SW480 (cell line): ENCODE measurements at regions not wholly inside any gene's neighbourhood (a gene's known extent, or its start where the extent isn't known, plus 50 kb on each side); places are given as distances from the start of the nearest gene placed in this dataset.

Experiments
- DNase-seq: peaks from one replicate; pipeline ENCODE4 v3.0.0-alpha.2; 2016; ENCODE audit warnings: low spot score

GRCh38 chr1:87926131-87926830, 597.6 kb downstream of the LMO4 start:
- DNase-seq, result no peak

- DNase-seq, result no peak
Observed at GRCh38 chr1:87926921-87927320, 598.2 kb downstream of the LMO4 start.

DNA sequence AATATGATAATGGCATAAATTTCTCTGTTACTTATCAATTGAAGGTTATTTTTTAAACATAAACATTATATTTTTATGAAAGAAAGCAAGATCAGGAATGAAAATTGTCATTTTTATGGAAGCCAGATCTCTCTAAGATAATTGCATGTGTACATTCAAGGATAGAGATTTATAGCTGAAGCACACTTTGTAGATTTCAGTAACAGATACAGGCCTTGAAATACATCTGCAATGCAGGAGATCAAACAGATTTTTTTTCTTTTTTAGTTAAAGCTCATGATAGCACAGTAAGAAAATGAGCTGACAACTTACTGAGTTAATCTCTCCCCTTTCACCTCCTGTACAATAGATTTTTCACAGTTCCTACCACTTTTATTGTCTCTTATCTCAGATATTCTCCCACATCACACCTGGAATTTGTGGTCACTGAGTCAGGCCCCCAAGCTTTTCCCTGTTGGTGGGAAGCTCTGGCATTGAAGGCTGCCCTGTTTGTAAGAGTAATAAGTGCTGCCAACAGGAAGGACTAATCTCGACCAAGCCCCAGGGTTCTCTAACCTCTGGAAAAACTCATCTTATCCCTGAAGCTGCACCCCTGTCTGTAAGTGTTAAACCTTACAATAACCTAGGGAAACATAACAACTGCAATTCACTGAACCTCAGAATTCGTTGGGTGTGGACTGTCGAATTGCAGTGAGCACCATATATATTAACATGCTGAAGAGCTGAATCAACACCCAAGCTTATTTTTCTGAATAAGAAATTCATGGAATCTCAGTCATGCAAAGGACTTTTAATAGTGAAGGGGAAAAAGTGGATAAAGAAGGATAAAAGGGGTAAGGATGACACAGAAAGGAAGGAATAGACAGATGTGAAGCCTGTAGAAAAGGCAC, 599.0 kb downstream of the LMO4 start:
- DNase-seq, result peak; percentile 2

DNA sequence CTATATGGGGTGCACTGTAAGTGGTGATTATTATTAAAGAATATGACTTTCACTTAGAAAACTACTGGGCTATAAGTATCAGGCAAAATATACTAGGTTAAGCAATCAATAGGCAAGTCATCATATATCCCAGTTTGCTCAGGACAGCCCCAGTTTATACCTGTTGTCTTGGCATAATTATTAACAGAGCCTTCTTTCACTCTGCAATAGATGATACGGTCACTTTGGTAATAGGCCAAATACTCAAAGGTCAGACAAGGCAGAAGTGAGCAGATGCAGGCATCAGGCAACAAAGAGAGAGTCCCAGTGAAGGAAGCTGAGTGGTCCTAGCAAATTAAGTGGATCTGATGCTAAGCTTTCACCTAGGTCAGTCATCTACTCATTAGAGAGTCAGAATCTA, 599.9 kb downstream of the LMO4 start:
- DNase-seq, result no peak

DNA sequence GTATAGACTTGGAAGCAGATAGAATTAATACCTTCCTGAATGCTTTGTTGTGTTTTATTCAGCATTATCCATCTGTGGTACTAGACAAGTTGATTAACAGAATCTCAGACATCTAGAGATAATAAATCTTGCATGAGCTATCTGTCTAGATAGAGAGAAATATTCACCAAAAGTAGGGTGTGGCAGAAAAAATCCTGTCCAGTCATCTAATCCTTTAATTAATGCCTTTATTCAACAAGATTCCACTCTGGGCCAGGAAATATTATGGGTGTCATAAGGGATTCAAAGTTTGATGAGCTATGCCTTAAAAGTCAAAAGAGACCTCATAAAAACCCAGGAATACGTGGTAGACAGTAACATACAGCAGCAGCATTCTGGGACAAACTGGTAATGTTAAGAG, 601.2 kb downstream of the LMO4 start:
- DNase-seq, result no peak

DNA sequence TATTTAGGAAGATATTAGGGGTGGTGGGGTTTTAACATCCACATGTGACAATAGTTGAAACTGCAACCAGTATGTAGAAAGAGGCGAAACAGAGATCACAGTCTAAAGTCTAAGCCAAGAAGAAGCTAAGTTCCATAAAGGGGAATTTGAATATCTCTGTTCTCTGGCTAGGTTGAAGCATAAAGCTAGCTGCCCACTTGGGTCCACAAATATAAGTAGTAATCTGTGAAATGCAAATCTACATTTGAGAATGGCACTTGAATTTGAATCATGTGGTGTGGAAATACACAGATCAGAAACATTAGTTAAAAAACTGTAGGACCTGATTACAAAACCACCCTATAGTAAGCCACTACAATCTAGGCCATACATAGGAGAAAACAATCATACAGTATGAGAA, 602.1 kb downstream of the LMO4 start:
- no peak for DNase-seq

- no peak for DNase-seq
Observed at GRCh38 chr1:87933171-87933570, 604.5 kb downstream of the LMO4 start.

DNA sequence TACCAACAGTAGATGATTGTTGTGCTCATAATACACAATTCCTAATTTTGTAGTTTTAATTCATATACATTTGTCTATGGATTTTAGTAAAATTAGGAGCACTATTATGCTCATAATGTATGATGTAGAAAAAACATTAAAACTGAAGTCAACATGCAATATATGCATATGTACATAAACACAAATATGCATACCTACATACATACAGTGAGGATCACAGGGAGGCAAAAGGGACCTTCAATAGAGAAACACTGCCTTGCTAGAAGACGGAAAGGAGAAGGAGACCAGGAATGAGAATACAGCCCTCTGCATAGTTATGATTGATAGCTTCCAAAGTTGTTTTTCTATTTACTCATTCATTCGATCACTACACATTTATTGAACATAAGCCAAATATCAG, 606.5 kb downstream of the LMO4 start:
- DNase-seq, result no peak

DNA sequence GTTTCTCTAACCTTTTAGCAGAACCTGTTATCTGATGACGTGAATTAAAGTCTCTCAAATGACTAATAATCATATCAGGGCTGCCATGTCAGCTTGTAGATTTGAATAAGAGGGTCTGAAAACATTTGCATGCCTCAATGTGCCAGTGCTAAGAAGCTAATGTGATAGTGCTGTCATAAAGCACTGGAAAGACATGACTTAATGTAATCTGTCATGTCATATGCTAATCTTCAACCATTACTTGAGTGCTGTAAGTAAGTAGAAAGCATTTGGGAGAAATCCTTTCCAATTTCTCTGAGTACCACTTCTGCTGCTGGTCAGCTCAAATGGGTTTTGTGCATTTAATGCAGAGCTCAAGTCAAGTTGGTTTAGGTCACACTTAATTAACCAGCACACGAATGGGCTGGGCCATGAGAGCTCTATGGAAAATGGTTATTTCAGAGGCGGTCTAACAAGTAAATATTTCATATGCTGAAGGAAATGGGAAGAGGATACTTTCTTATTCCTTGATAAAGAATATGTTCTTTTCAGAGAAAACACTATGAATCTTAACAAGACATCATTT, 609.2 kb downstream of the LMO4 start:
- DNase-seq, result no peak

GRCh38 chr1:87938631-87939030, 610.0 kb downstream of the LMO4 start:
- DNase-seq, result no peak

GRCh38 chr1:87939444-87939843, 610.8 kb downstream of the LMO4 start:
- DNase-seq, result no peak

- no peak for DNase-seq
Observed at GRCh38 chr1:87940421-87940820, 611.7 kb downstream of the LMO4 start.

GRCh38 chr1:87941337-87941946, 612.8 kb downstream of the LMO4 start:
- DNase-seq, result no peak

GRCh38 chr1:87942165-87942564, 613.5 kb downstream of the LMO4 start:
- no peak for DNase-seq

GRCh38 chr1:87949711-87950110, 621.0 kb downstream of the LMO4 start:
- no peak for DNase-seq

DNA sequence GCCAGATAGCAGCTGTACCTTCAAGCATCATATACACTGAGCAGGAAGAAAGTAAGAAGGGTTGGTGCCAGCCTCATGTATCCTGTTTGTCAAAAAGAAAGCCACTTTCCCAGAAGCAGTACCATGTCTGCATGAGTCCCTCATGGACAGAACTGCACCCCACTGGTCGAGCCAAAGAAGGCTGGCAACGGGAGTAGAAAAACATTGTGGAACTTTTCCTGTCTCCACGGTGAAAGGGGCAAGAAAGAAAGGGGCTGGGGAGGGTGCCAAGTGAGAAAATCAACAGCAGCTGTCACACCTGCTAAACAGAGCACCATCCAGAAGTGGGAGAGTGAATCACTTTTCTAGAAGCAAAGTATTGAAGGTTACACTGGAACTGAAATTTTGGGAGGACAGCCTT, 621.7 kb downstream of the LMO4 start:
- DNase-seq, result no peak

DNA sequence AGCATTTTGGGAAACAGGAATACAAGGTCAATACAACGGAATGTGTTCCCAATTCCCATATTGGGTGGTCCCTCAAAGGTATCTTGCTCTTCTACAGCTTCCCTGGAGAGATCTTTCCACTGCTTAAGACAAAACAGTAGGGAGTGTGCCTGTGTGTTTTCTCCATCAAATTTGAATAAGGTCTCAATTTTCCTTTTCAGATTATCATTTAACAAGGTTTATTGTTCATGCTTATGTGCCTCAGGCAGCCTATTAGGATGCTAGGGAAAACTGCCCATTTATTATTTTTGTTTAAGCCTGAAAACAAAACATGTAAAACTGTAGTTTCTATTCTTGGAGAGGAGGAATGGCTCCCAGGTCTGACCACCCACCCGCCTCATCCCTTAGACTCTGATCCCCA, 622.7 kb downstream of the LMO4 start:
- no peak for DNase-seq

DNA sequence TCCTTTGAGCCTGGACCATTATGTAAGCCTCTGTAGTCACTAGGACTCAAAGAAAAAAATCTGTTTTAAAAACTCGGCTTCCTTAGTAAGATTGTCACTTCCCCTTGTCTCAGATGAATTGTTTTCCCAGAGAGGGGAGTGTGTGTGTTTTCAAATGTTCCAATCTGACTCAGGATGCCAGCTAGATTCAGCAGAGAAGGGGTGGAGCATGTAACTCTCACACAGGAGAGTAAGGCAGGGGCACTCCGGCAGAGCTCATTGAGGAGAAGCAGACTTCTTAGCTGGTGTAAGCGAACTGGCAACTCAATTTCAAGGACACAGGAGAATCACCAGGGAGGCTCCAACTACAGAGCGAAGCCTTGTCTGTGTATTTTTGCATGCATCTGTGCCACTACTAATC, 623.2 kb downstream of the LMO4 start:
- DNase-seq, result no peak

DNA sequence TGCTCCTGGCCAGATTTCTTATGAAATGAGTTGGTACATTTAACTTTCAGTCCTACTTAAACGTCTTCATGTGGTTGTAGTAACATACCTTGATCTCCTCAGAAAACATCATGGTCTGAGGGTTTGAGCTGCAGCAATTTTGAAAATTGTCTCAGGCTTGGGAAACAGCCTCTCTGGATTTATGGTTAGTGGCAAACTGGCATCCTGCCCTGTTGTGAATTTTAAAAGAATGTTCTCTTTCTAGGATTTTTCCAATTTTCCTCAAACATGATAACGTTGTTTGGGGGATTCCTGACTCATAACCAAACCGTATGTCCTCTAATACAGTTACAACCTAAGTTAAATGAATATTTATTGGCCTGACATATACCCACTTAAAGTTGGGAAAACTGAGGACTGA, 624.4 kb downstream of the LMO4 start:
- DNase-seq, result no peak

DNA sequence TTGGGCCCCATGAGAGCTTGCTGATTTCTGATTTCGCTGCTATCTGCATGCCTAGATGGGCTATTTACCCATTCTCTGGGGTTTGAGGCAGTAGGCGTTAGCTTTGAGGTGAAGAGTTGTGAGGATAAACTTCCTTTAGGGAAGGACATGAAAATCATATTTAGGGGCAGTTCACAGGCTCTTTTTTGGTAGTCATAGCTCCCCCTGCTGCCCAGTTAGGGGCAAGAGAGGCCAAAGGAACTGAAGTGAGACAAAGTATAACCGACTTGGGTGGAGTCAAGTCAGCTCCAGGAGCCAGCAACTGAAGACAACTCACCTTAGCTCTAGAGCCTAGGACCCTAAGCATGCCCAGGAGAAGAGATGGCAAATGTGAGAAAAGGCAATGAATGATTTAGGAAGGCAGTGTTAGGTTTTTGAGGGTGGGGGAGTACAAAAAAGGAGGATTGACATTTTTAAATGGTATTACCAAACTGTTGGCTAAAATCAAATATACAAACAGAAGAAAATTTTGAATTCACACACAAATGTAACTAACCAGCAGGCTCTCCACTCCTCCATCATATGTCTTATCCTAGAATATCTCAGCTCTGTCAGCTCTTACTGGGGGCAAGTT, 625.2 kb downstream of the LMO4 start:
- DNase-seq, result peak; percentile 56

DNA sequence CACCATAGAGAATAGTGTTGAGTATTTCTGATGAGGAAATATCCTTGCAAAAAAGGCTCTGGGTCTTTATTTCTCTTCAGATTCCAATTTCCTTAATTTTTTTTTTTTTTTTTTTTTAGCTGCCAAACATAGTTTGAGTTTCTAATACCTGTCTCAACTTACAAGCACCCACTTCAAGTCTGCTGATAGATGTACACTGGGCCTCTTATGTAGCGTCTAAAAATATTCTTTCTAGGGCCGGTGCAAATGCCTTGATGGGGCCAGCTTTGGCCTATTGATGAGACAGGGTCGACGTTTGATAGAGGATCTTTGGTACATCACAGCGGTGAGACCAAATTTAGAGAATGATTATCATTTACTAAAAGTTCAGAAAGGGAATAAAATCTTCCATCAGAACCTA, 626.4 kb downstream of the LMO4 start:
- no peak for DNase-seq

DNA sequence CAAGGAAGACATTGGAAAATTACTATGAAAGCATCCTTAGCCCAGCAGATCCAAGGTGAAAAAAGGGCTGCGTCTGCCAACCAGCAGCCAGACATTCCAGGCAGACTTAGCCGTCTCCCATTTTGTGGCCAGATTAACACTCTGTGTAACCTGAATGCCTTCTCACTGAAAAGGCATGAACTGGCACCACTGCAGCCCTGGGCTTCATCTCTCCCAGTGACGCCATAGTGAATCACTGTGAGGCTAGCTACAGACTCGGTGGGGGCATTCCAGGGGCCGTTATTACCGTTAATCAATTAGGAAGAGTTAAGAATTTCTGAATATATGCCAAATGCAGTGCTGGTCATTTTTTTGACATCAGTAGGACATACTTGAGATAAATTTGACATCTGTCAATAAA, 627.4 kb downstream of the LMO4 start:
- DNase-seq, result no peak
